ENCODE measurements at regions not wholly inside any gene's neighbourhood (a gene's known extent, or its start where the extent isn't known, plus 50 kb on each side); places are given as distances from the start of the nearest gene placed in this dataset.

GRCh38 chr13:111907341-111907880 lies 159.5 kb upstream of the SOX1 start (continued):
- TF ChIP-seq REST (IDR thresholded peaks at IDR 0.05), result no peak
- no peak for TF ChIP-seq YY1 (IDR thresholded peaks at IDR 0.05)
- no peak for TF ChIP-seq NR2F2 (IDR thresholded peaks at IDR 0.05)

GRCh38 chr13:111908361-111908760 lies 158.6 kb upstream of the SOX1 start:
- Histone ChIP-seq H3K4me1 (ENCODE audit: control insufficient read depth in 4 of 4, insufficient read depth in 4 of 4, low read length in 3 of 4) (no peaks in the 10 kb centered on the region), H3K9ac (ENCODE audit: low read depth in 1 of 2, low read length in 2 of 2) (no peak overlapping the region), H3K27me3 (ENCODE audit: control insufficient read depth in 4 of 4, insufficient read depth in 4 of 4, low read length in 3 of 4) (peaks cover 0 to 8% (median 0%) of the 10 kb centered on the region in 4 donors), H3K4me3 (ENCODE audit: low read depth in 1 of 3, low read length in 3 of 3) (no peak overlapping the region), H3K9me3 (ENCODE audit: control insufficient read depth in 4 of 4, low read length in 3 of 4) (no peaks in the 10 kb centered on the region), H3K36me3 (ENCODE audit: control insufficient read depth in 4 of 4, insufficient read depth in 3 of 4, low read depth in 1 of 4, low read length in 3 of 4) (no peaks in the 10 kb centered on the region), H3K27ac (ENCODE audit: low read depth in 1 of 2, low read length in 2 of 2) (no peak overlapping the region)
- DNase-seq (ENCODE audit: low spot score), result peak; percentile 8
- WGBS, result 79% methylated on average over 13 of the region's 13 CpGs
- TF ChIP-seq JUND (IDR thresholded peaks at IDR 0.05), result no peak
- no peak for TF ChIP-seq GABPA (IDR thresholded peaks at IDR 0.05 in 1 of 2, conservative IDR thresholded peaks at IDR 0.05 in 1 of 2)
- TF ChIP-seq CTCF (IDR thresholded peaks at IDR 0.05; ENCODE audit: low read depth, low read length, missing input control), result no peak
- no peak for TF ChIP-seq NR2F2 (IDR thresholded peaks at IDR 0.05)
- TF ChIP-seq ATF3 (IDR thresholded peaks at IDR 0.05), result no peak
- no peak for TF ChIP-seq RXRA (IDR thresholded peaks at IDR 0.05)
- no peak for TF ChIP-seq FOXA1 (IDR thresholded peaks at IDR 0.05)
- TF ChIP-seq MAX (IDR thresholded peaks at IDR 0.05), result no peak
- TF ChIP-seq ZBTB33 (IDR thresholded peaks at IDR 0.05), result no peak
- TF ChIP-seq HNF4G (IDR thresholded peaks at IDR 0.05), result no peak
- TF ChIP-seq REST (IDR thresholded peaks at IDR 0.05), result no peak
- TF ChIP-seq HNF4A (conservative IDR thresholded peaks at IDR 0.05), result no peak
- no peak for TF ChIP-seq FOXA2 (IDR thresholded peaks at IDR 0.05)
- no peak for TF ChIP-seq TAF1 (conservative IDR thresholded peaks at IDR 0.05)

All from liver (tissue), 8 donors.